Neuron (in vitro differentiated cells): ENCODE measurements at regions not wholly inside any gene's neighbourhood (a gene's known extent, or its start where the extent isn't known, plus 50 kb on each side); places are given as distances from the start of the nearest gene placed in this dataset.
"Not testable (repeated sequence)": the region's sequence is repeated elsewhere in the genome, so short reads cannot be mapped to it uniquely, and the experiment has no call there.

Experiments
- H2AFZ ChIP-seq: one replicate; pipeline ENCODE4 v1.6.1; 2013; ENCODE audit warnings: low read depth, mild to moderate bottlenecking, inconsistent platforms, low read length, moderate library complexity
- H3K27me3 ChIP-seq: one replicate; pipeline ENCODE4 v1.6.1; 2013; ENCODE audit warnings: low read length; ENCODE audit not compliant: insufficient read depth
- H3K36me3 ChIP-seq: one replicate; pipeline ENCODE4 v1.6.1; 2013; ENCODE audit warnings: low read length; ENCODE audit not compliant: insufficient read depth
- H3K4me1 ChIP-seq: one replicate; pipeline ENCODE4 v1.6.1; 2013; ENCODE audit warnings: low read length; ENCODE audit not compliant: insufficient read depth
- H3K4me3 ChIP-seq: 2 replicates; pipeline ENCODE4 v1.5.1; 2013; ENCODE audit warnings: mild to moderate bottlenecking, low read length, moderate library complexity
- H3K9me3 ChIP-seq: one replicate; pipeline ENCODE4 v1.6.1; 2013; ENCODE audit warnings: low read length

DNA sequence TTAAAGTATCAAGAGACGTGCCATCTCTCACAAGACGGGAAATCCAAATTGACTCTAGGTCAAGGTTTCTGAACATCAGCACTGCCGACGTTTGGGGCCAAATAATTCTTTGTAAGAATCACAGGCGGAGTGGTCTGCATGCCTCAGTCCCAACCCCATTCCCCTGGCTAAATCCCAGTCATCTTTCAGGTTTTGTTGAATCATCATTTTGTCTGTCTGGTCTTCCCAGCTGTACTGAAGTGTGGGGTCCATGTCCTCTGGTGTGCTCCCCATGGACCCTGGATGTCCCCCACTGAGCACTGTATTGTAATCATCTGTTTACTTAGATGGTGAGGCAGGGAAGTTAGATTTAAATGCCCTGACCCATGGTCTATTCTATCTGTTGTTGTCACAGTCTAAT, 103.6 kb upstream of the GALNT18 start:
- no peaks in the 10 kb centered on the region for H3K9me3 ChIP-seq
- H3K36me3 ChIP-seq: no peaks in the 10 kb centered on the region
- H3K4me3 ChIP-seq: no peak overlapping the region
- H3K4me1 ChIP-seq: no peaks in the 10 kb centered on the region
- no peak overlapping the region for H2AFZ ChIP-seq
- no peaks in the 10 kb centered on the region for H3K27me3 ChIP-seq

DNA sequence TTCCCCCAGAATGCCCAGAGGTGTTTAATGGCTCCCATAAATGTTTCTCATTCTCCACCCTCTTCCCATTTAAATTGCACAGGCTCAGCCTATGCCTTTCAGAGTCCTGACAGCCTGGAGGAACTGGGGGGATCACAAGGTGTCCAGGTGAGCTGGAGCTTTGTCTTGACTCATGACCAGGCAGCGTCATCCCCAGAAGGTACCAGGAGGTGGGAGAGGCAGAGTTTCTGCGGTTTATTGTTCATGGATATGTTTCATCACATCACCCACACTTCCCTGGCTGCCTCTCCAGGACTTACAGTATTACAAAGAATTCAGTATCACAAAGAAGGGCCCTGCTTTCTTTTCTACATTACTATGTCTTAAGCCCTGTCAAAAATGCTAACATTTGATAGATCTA, 103.2 kb upstream of the GALNT18 start:
- no peak overlapping the region for H3K4me3 ChIP-seq
- no peaks in the 10 kb centered on the region for H3K9me3 ChIP-seq
- H2AFZ ChIP-seq: no peak overlapping the region
- H3K36me3 ChIP-seq: no peaks in the 10 kb centered on the region
- no peaks in the 10 kb centered on the region for H3K27me3 ChIP-seq
- H3K4me1 ChIP-seq: no peaks in the 10 kb centered on the region

DNA sequence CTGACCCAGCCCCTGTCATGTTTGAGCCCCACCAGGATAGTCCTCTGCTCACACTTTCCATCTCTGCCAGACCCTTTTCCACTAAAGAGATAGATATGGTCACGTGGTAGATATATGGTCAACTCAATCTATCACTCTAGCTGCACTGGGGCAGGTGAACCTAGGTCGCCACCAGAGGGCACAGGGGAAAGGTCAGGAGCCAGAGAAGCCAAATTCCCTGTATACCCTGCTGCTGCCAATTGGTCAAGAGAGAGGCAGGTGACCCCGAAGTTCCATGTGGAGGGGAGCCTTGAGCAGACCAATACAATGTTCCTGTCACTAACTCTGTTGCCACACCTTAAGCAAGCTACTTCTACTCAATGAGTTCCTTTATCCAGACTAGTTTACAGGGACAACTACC, 101.1 kb upstream of the GALNT18 start:
- H3K4me1 ChIP-seq: no peaks in the 10 kb centered on the region
- H3K36me3 ChIP-seq: no peaks in the 10 kb centered on the region
- no peak overlapping the region for H3K4me3 ChIP-seq
- no peak overlapping the region for H2AFZ ChIP-seq
- no peaks in the 10 kb centered on the region for H3K9me3 ChIP-seq
- no peaks in the 10 kb centered on the region for H3K27me3 ChIP-seq

DNA sequence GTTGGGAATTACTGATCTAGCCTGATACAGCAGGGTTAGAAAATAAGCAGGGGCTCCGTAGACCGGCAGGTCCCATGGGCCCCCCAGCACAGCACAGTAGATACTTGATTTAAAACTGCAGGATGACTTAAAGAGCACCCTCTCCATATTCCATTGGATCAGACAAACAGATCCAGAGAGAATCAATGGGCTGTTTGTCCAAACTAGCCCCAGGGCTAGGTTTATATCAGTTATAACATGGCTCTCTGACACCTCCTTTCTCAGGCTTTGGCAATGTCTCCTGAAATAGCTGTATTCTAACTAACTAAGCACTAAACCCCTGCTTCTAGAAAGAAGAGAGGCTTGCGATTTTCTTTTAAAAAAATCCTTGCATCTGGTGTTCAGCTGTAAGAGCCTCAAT, 100.4 kb upstream of the GALNT18 start:
- Histone ChIP-seq H3K4me1 (no peaks in the 10 kb centered on the region), H3K9me3 (no peaks in the 10 kb centered on the region), H2AFZ (no peak overlapping the region), H3K36me3 (no peaks in the 10 kb centered on the region), H3K4me3 (no peak overlapping the region), H3K27me3 (no peaks in the 10 kb centered on the region)

DNA sequence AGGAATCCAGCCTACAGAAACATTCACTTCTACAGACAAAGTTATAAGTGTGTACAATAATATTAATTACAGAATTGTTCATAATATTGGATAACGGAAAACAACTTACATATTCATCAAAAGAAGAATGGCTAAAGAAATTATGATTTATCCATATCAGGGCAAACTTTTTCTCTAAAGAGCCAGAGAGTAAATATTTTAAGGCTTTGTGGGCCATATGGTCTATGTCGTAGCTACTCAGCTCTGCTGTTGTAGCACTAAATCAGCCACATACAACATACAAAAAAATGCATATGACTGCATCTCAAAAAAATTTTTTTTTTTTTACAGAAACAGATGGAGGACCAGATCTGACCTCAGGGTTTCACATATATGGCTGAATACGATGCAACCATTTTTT, 96.7 kb upstream of the GALNT18 start:
- H3K4me3 ChIP-seq: no peak overlapping the region
- H3K27me3 ChIP-seq: no peaks in the 10 kb centered on the region
- no peaks in the 10 kb centered on the region for H3K36me3 ChIP-seq
- H2AFZ ChIP-seq: no peak overlapping the region
- H3K4me1 ChIP-seq: no peaks in the 10 kb centered on the region
- H3K9me3 ChIP-seq: no peaks in the 10 kb centered on the region

DNA sequence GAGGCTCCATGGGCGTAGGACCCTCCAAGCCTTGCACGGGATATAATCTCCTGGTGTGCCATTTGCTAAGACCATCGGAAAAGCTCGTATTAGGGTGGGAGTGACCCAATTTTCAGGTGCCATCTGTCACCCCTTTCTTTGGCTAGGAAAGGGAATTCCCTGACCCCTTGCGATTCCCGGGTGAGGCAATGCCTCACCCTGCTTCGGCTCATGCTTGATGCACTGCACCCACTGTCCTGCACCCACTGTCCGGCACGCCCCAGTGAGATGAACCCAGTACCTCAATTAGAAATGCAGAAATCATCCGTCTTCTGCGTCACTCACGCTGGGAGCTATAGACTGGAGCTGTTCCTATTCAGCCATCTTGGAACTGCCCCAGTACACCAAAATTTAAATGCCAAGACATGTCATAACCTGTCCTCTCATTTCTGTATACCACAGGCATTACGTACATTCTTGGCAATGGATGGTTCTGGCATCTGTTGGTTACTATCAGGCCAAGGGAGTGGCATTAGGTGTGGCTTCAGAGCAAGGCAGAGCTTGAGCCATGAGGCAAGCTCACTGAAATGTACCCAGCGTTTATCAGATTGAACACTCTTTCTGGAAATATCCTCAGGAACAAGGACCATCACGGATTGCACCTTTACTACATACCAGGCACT, 95.4 kb upstream of the GALNT18 start:
- Histone ChIP-seq H3K9me3 (no peaks in the 10 kb centered on the region), H3K4me3 (no peak overlapping the region), H3K4me1 (no peaks in the 10 kb centered on the region)

DNA sequence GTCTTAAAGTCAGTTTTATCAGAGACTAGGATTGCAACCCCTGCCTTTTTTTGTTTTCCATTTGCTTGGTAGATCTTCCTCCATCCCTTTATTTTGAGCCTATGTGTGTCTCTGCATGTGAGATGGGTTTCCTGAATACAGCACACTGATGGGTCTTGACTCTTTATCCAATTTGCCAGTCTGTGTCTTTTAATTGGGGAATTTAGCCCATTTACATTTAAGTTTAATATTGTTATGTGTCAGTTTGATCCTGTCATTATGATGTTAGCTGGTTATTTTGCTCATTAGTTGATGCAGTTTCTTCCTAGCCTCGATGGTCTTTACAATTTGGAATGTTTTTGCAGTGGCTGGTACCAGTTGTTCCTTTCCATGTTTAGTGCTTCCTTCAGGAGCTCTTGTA, 93.3 kb upstream of the GALNT18 start:
- H3K36me3 ChIP-seq, H3K27me3 ChIP-seq, H3K4me1 ChIP-seq, H2AFZ ChIP-seq, H3K4me3 ChIP-seq, H3K9me3 ChIP-seq: not testable (repeated sequence)

More for the DNA sequence above, 95.4 kb upstream of the GALNT18 start:
- Histone ChIP-seq H3K27me3 (no peaks in the 10 kb centered on the region), H3K36me3 (no peaks in the 10 kb centered on the region), H2AFZ (no peak overlapping the region)

DNA sequence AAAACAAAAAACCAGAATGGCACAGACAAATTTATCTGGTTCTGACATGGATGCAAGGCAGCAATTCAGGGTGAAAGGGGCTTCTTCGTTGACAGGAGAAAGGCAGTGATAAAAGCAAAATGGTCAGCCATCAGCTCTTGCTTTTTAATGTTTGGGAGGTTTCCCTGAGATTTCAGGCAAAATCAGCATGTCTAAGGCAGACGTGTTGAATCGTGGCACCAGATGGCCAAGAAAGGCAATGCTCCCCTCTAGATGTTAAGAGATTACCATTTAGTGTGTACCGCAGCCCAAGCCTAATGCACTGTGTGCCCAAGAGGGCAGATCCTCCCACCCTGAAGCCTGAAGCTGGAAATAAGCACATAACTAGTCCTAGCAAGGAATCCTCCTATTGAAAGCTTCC, 88.8 kb upstream of the GALNT18 start:
- Histone ChIP-seq H3K4me1 (no peaks in the 10 kb centered on the region), H2AFZ (no peak overlapping the region), H3K27me3 (peaks cover 3% of the 10 kb centered on the region), H3K9me3 (no peaks in the 10 kb centered on the region), H3K4me3 (no peak overlapping the region), H3K36me3 (no peaks in the 10 kb centered on the region)

DNA sequence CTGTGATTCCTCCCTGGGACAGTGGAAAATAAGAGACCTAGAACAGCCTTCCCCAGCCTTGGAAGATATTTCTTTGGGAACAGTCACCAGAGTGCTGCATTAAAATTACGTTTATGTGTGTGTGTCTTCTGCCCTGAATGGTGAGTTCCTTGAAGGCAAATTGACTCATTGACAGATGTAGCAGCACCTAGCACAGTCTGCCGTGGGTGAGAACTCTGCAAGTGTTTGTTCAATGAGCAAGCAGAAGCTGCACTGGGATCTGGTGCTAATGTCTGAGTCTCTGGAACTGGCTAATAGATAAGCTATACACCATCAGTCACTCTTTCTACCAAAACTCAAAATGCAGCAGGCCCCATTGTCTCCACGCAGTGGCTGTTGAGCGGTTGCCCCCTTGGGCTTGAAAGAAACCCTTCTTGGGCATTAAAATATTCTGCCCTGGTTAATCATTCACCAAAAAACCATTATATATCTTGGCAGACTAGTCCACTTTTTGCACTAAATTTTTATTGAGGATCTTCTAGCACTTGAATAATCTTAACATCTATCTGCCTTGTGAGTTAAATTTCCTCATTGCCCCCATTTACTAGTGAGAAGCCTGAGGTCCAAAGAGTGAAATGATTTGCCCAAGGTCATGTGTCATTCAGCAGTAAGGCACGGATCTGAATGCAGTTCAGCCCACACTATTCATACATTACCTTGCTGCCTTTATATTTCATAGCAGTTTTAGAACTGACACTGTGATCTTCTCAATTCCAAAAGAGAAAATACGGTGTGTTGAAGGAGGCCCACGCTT, 87.8 kb upstream of the GALNT18 start:
- no peaks in the 10 kb centered on the region for H3K4me1 ChIP-seq
- H2AFZ ChIP-seq: no peak overlapping the region

DNA sequence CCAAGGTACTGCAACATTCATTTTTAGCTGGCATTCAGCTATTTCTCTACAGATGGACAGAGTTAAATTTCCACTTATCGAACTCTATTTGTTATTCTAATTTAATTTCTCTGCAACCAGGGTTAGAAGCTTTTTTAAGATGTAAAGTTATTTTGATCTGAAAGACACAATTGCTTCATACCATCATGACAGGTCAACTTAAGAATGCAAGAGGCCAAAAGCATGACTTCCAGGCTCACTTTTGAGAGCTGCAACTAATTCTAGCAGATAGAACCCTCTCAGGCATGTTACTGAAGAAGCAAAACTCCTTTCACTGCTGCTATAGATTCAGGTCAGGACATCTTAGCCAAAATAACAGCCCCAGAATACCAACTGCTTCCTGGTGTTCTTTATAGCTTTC, 86.5 kb upstream of the GALNT18 start:
- Histone ChIP-seq H3K27me3 (peaks cover 3% of the 10 kb centered on the region), H3K36me3 (no peaks in the 10 kb centered on the region), H3K4me1 (no peaks in the 10 kb centered on the region), H2AFZ (no peak overlapping the region), H3K4me3 (no peak overlapping the region), H3K9me3 (no peaks in the 10 kb centered on the region)

More for the DNA sequence above, 87.8 kb upstream of the GALNT18 start:
- H3K36me3 ChIP-seq: no peaks in the 10 kb centered on the region
- no peaks in the 10 kb centered on the region for H3K9me3 ChIP-seq
- H3K4me3 ChIP-seq: no peak overlapping the region
- peaks cover 3% of the 10 kb centered on the region for H3K27me3 ChIP-seq

DNA sequence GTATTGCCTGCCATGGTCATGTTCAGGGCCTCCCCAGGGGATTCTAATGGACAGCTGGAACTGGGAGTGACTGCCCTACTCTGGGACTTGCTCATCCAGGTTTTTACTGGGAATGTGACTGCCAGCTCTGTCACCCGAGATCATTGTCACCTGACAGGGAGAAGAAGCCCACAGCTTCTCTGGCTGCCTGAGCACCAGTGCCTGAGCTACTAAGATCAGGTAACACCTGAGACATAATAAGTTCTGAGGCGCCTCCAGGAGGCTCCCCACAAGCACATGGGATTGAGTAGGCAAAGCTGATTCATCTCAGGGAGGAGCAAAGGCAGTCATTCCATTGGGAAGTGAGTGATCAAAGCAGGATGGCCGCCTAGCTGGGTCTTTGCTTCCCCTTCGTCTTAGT, 84.2 kb upstream of the GALNT18 start:
- H3K27me3 ChIP-seq: peaks cover 3% of the 10 kb centered on the region
- H3K36me3 ChIP-seq: no peaks in the 10 kb centered on the region
- H3K4me1 ChIP-seq: no peaks in the 10 kb centered on the region
- no peak overlapping the region for H2AFZ ChIP-seq
- no peaks in the 10 kb centered on the region for H3K9me3 ChIP-seq
- no peak overlapping the region for H3K4me3 ChIP-seq

DNA sequence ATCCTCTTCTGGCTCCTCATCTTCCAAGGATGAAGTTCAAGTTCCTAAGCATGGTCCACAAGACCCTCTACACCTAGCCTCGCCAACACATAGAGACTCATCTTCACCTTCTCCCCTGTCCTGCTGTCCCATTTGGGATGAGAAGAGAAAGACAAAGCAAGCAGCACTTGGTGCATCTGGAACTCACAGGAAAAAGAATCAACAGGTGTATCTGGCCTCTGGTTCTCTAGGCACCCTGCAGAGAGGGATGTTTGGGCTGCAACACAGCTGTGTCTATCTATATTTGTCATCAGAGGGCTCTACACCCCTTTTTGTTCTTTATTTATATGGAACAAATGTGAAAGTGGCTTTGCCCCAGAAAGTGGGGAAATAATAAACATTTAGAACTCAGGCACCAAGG, 82.1 kb upstream of the GALNT18 start:
- no peaks in the 10 kb centered on the region for H3K4me1 ChIP-seq
- no peak overlapping the region for H3K4me3 ChIP-seq
- H3K36me3 ChIP-seq: no peaks in the 10 kb centered on the region
- H3K9me3 ChIP-seq: no peaks in the 10 kb centered on the region
- H3K27me3 ChIP-seq: peaks cover 3% of the 10 kb centered on the region
- H2AFZ ChIP-seq: no peak overlapping the region

DNA sequence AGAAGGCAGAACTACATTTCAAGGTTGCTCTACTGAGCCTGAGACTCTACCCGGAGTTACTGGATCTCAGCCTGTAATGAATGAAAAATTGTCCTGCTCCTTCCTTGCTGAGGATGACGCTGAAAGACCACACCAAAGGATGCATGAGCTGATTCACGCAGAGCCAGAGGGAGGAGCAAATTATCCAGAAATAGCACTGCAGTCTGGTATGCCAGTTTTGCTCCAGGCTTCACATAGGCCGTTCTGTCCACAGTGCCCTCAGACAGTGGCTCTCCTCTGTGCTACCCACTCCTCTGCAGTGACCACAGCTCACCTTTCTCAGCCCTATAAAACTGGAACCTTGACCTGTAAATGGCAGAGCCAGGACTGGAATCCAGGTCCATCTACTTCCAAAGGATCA, 79.3 kb upstream of the GALNT18 start:
- Histone ChIP-seq H3K4me3 (no peak overlapping the region), H3K9me3 (no peaks in the 10 kb centered on the region), H3K27me3 (peaks cover 1% of the 10 kb centered on the region), H3K4me1 (no peaks in the 10 kb centered on the region), H2AFZ (no peak overlapping the region), H3K36me3 (no peaks in the 10 kb centered on the region)

DNA sequence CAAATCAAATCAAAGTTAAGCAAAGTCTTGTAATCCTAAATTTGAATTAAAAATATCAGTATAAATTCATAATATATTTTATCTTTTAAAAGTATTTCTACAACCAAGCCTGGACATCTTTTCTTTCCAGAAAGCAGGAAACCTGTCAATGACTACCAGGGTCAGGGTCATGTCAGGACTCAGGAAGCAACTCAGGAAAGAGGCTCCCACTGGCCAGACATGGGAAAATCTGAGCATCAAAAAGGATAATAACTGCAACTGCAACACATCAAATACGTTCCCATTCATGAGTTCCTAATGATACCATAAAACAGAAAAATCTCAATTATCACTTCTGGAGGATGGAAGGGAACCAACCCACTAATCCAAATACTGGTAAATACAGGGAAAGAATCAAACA, 76.0 kb upstream of the GALNT18 start:
- no peak overlapping the region for H3K4me3 ChIP-seq
- H3K27me3 ChIP-seq: no peaks in the 10 kb centered on the region
- H3K9me3 ChIP-seq: no peaks in the 10 kb centered on the region
- no peaks in the 10 kb centered on the region for H3K4me1 ChIP-seq
- H2AFZ ChIP-seq: no peak overlapping the region
- H3K36me3 ChIP-seq: no peaks in the 10 kb centered on the region
